Umbilical cord (tissue), 1 donor: ENCODE measurements at regions not wholly inside any gene's neighbourhood (a gene's known extent, or its start where the extent isn't known, plus 50 kb on each side); places are given as distances from the start of the nearest gene placed in this dataset.
"Not testable (repeated sequence)": the region's sequence is repeated elsewhere in the genome, so short reads cannot be mapped to it uniquely, and the experiment has no call there.

Source experiments
- DNase-seq: peaks from one replicate; pipeline ENCODE4 v3.0.0-alpha.2; 2015; ENCODE audit warnings: low spot score

GRCh38 chr7:114182837-114183236 is 231.8 kb upstream of the FOXP2 start:
- DNase-seq: peak; percentile 67

GRCh38 chr7:114181280-114181679 is 233.3 kb upstream of the FOXP2 start:
- no peak for DNase-seq

GRCh38 chr7:114180556-114181266 is 233.9 kb upstream of the FOXP2 start:
- DNase-seq: no peak

GRCh38 chr7:114175125-114175524 is 239.5 kb upstream of the FOXP2 start:
- no peak for DNase-seq

- no peak for DNase-seq
Measured at GRCh38 chr7:114173170-114173890, 241.3 kb upstream of the FOXP2 start.

- not testable (repeated sequence) for DNase-seq
Measured at GRCh38 chr7:114169389-114169788, 245.2 kb upstream of the FOXP2 start.

- no peak for DNase-seq
Measured at GRCh38 chr7:114160925-114161324, 242.1 kb upstream of the PPP1R3A start.

GRCh38 chr7:114158854-114159253 is 240.0 kb upstream of the PPP1R3A start:
- DNase-seq: no peak

GRCh38 chr7:114158275-114158674 is 239.5 kb upstream of the PPP1R3A start:
- no peak for DNase-seq

GRCh38 chr7:114156178-114156577 is 237.4 kb upstream of the PPP1R3A start:
- no peak for DNase-seq

- peak; percentile 51 for DNase-seq
Measured at GRCh38 chr7:114155116-114156110, 236.6 kb upstream of the PPP1R3A start.

GRCh38 chr7:114153700-114154099 is 234.9 kb upstream of the PPP1R3A start:
- no peak for DNase-seq

- no peak for DNase-seq
Measured at GRCh38 chr7:114152314-114152938, 233.6 kb upstream of the PPP1R3A start.

GRCh38 chr7:114151777-114152176 is 233.0 kb upstream of the PPP1R3A start:
- DNase-seq: no peak

- no peak for DNase-seq
Measured at GRCh38 chr7:114150689-114151088, 231.9 kb upstream of the PPP1R3A start.

GRCh38 chr7:114148779-114149178 is 230.0 kb upstream of the PPP1R3A start:
- DNase-seq: no peak

- no peak for DNase-seq
Measured at GRCh38 chr7:114141415-114141814, 222.6 kb upstream of the PPP1R3A start.

GRCh38 chr7:114140561-114140960 is 221.8 kb upstream of the PPP1R3A start:
- DNase-seq: no peak

GRCh38 chr7:114139690-114140089 is 220.9 kb upstream of the PPP1R3A start:
- not testable (repeated sequence) for DNase-seq

- DNase-seq: no peak
Measured at GRCh38 chr7:114138587-114138986, 219.8 kb upstream of the PPP1R3A start.

GRCh38 chr7:114133717-114134116 is 214.9 kb upstream of the PPP1R3A start:
- no peak for DNase-seq

GRCh38 chr7:114130866-114131265 is 212.1 kb upstream of the PPP1R3A start:
- DNase-seq: no peak
